ENCODE measurements at regions not wholly inside any gene's neighbourhood (a gene's known extent, or its start where the extent isn't known, plus 50 kb on each side); places are given as distances from the start of the nearest gene placed in this dataset.

- TF ChIP-seq, protein P1, sequence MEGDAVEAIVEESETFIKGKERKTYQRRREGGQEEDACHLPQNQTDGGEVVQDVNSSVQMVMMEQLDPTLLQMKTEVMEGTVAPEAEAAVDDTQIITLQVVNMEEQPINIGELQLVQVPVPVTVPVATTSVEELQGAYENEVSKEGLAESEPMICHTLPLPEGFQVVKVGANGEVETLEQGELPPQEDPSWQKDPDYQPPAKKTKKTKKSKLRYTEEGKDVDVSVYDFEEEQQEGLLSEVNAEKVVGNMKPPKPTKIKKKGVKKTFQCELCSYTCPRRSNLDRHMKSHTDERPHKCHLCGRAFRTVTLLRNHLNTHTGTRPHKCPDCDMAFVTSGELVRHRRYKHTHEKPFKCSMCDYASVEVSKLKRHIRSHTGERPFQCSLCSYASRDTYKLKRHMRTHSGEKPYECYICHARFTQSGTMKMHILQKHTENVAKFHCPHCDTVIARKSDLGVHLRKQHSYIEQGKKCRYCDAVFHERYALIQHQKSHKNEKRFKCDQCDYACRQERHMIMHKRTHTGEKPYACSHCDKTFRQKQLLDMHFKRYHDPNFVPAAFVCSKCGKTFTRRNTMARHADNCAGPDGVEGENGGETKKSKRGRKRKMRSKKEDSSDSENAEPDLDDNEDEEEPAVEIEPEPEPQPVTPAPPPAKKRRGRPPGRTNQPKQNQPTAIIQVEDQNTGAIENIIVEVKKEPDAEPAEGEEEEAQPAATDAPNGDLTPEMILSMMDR (IDR thresholded peaks at IDR 0.05; ENCODE audit: poor library complexity, severe bottlenecking) = no peak
- TF ChIP-seq EZH2 (IDR thresholded peaks at IDR 0.05; ENCODE audit: borderline replicate concordance, insufficient read depth, low read length, poor library complexity, severe bottlenecking) (no peak), MXI1 (conservative IDR thresholded peaks at IDR 0.05; ENCODE audit: poor library complexity, severe bottlenecking) (no peak)
- TF ChIP-seq, protein P2, sequence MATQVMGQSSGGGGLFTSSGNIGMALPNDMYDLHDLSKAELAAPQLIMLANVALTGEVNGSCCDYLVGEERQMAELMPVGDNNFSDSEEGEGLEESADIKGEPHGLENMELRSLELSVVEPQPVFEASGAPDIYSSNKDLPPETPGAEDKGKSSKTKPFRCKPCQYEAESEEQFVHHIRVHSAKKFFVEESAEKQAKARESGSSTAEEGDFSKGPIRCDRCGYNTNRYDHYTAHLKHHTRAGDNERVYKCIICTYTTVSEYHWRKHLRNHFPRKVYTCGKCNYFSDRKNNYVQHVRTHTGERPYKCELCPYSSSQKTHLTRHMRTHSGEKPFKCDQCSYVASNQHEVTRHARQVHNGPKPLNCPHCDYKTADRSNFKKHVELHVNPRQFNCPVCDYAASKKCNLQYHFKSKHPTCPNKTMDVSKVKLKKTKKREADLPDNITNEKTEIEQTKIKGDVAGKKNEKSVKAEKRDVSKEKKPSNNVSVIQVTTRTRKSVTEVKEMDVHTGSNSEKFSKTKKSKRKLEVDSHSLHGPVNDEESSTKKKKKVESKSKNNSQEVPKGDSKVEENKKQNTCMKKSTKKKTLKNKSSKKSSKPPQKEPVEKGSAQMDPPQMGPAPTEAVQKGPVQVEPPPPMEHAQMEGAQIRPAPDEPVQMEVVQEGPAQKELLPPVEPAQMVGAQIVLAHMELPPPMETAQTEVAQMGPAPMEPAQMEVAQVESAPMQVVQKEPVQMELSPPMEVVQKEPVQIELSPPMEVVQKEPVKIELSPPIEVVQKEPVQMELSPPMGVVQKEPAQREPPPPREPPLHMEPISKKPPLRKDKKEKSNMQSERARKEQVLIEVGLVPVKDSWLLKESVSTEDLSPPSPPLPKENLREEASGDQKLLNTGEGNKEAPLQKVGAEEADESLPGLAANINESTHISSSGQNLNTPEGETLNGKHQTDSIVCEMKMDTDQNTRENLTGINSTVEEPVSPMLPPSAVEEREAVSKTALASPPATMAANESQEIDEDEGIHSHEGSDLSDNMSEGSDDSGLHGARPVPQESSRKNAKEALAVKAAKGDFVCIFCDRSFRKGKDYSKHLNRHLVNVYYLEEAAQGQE (IDR thresholded peaks at IDR 0.05; ENCODE audit: borderline replicate concordance) = no peak
These were observed 153.4 kb upstream of the IRF2BP2 start for GRCh38 chr1:234763367-234763766.

Data from neural cell (in vitro differentiated cells).